ENCODE measurements at regions not wholly inside any gene's neighbourhood (a gene's known extent, or its start where the extent isn't known, plus 50 kb on each side); places are given as distances from the start of the nearest gene placed in this dataset.

DNA sequence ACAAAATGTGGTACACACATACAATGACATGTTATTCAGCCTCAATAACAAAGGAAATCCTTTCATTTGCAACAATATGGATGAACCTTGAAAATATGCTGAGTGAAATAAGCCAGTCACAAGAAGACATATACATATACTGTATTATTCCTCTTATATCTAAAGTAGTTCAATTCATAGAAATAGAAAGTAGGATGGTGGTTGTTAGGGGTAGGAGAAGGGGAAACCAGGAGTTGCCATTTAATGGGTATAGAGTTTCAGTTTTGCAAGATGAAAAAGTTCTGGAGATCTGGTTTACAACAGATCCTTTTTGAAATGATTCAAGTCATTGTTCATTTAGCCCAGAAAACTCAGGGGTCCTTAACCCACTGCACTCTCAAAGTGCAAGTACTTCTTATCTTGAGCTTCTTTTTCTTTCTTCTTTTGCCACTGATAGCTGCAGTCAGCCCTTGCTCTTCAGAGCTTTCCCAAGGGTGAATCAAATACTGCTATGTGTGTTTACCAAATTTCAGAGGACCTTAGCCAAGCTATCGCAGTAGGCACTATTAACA lies 208.0 kb upstream of the EOMES start:
- TF ChIP-seq, protein P1, sequence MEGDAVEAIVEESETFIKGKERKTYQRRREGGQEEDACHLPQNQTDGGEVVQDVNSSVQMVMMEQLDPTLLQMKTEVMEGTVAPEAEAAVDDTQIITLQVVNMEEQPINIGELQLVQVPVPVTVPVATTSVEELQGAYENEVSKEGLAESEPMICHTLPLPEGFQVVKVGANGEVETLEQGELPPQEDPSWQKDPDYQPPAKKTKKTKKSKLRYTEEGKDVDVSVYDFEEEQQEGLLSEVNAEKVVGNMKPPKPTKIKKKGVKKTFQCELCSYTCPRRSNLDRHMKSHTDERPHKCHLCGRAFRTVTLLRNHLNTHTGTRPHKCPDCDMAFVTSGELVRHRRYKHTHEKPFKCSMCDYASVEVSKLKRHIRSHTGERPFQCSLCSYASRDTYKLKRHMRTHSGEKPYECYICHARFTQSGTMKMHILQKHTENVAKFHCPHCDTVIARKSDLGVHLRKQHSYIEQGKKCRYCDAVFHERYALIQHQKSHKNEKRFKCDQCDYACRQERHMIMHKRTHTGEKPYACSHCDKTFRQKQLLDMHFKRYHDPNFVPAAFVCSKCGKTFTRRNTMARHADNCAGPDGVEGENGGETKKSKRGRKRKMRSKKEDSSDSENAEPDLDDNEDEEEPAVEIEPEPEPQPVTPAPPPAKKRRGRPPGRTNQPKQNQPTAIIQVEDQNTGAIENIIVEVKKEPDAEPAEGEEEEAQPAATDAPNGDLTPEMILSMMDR (IDR thresholded peaks at IDR 0.05) = no peak
- no peak for TF ChIP-seq POLR2AphosphoS5 (IDR thresholded peaks at IDR 0.05)
